HEK293 (cell line): ENCODE measurements at regions not wholly inside any gene's neighbourhood (a gene's known extent, or its start where the extent isn't known, plus 50 kb on each side); places are given as distances from the start of the nearest gene placed in this dataset.

Source experiments
- KLF16 ChIP-seq: fragments of 450-650 bp; formaldehyde crosslinking; IDR thresholded peaks from 2 replicates; pipeline ENCODE4 v1.5.1; 2017; ENCODE audit warnings: missing biosample characterization, missing genetic modification characterization
- YY1 ChIP-seq: fragments of 450-650 bp; formaldehyde crosslinking; IDR thresholded peaks from 2 replicates; pipeline ENCODE4 v1.5.1; 2018; ENCODE audit warnings: missing biosample characterization, missing genetic modification characterization
- ZNF24 ChIP-seq: fragments of 450-650 bp; formaldehyde crosslinking; IDR thresholded peaks from 2 replicates; pipeline ENCODE4 v1.5.1; 2016; ENCODE audit warnings: missing biosample characterization, missing genetic modification characterization
- ZNF266 ChIP-seq: fragments of 450-650 bp; formaldehyde crosslinking; IDR thresholded peaks from 2 replicates; pipeline ENCODE4 v1.5.1; 2016; ENCODE audit warnings: missing biosample characterization, missing genetic modification characterization, low read depth
- ZNF391 ChIP-seq: fragments of 450-650 bp; formaldehyde crosslinking; IDR thresholded peaks from 2 replicates; pipeline ENCODE4 v1.5.1; 2016; ENCODE audit warnings: low read depth, missing biosample characterization, missing genetic modification characterization, borderline replicate concordance
- ZNF473 ChIP-seq: fragments of 450-650 bp; formaldehyde crosslinking; IDR thresholded peaks from 2 replicates; pipeline ENCODE4 v1.5.1; 2017; ENCODE audit warnings: missing biosample characterization, missing genetic modification characterization
- ZNF544 ChIP-seq: fragments of 450-650 bp; formaldehyde crosslinking; IDR thresholded peaks from 2 replicates; pipeline ENCODE4 v1.5.0; 2017; ENCODE audit warnings: missing biosample characterization, missing genetic modification characterization
- ZNF660 ChIP-seq: fragments of 450-650 bp; IDR thresholded peaks from 2 replicates; pipeline ENCODE4 v1.5.1; 2018; ENCODE audit warnings: missing biosample characterization, mild to moderate bottlenecking, missing genetic modification characterization
- TF ChIP-seq, protein P1 (sequence below): fragments of 450-650 bp; formaldehyde crosslinking; IDR thresholded peaks from 2 replicates; pipeline ENCODE4 v1.5.1; 2016; ENCODE audit warnings: missing biosample characterization, missing genetic modification characterization
- TF ChIP-seq, protein P2 (sequence below): fragments of 450-650 bp; formaldehyde crosslinking; IDR thresholded peaks from 2 replicates; pipeline ENCODE4 v1.5.1; 2016; ENCODE audit warnings: missing biosample characterization, missing genetic modification characterization
- TF ChIP-seq, protein P3 (sequence below): sonication (generic); formaldehyde crosslinking; IDR thresholded peaks from 2 replicates; pipeline ENCODE4 v1.8.1; 2022; ENCODE audit warnings: mild to moderate bottlenecking, moderate library complexity, missing genetic modification reagents
- TF ChIP-seq, protein P4 (sequence below): fragments of 450-650 bp; formaldehyde crosslinking; IDR thresholded peaks from 2 replicates; pipeline ENCODE4 v1.5.1; 2016; ENCODE audit warnings: missing biosample characterization, missing genetic modification characterization
- TF ChIP-seq, protein P5 (sequence below): fragments of 450-650 bp; formaldehyde crosslinking; IDR thresholded peaks from 2 replicates; pipeline ENCODE4 v1.5.1; 2016; ENCODE audit warnings: missing biosample characterization, missing genetic modification characterization
- TF ChIP-seq, protein P6 (sequence below): fragments of 450-650 bp; formaldehyde crosslinking; IDR thresholded peaks from 2 replicates; pipeline ENCODE4 v1.5.1; 2016; ENCODE audit warnings: missing biosample characterization, missing genetic modification characterization, borderline replicate concordance

DNA sequence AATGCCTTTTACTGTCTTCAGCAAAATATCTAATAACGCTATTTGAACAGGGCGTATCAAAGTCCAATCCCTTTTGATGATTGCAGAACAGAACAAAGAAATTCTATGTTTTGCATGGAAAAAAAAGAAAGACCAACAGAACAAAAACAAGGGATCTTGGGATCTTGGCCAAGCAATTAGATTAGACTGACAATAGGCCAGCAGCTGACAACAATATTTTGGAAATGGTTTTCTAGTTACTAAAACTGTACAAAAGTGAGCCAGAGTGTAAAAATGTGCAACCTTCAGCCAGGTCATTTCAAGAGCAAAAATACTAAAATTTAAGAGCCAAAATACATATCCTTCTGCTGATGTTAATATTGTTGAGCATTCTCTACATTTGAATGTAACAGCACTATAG lies 716.5 kb upstream of the KCND2 start:
- TF ChIP-seq, protein P1, sequence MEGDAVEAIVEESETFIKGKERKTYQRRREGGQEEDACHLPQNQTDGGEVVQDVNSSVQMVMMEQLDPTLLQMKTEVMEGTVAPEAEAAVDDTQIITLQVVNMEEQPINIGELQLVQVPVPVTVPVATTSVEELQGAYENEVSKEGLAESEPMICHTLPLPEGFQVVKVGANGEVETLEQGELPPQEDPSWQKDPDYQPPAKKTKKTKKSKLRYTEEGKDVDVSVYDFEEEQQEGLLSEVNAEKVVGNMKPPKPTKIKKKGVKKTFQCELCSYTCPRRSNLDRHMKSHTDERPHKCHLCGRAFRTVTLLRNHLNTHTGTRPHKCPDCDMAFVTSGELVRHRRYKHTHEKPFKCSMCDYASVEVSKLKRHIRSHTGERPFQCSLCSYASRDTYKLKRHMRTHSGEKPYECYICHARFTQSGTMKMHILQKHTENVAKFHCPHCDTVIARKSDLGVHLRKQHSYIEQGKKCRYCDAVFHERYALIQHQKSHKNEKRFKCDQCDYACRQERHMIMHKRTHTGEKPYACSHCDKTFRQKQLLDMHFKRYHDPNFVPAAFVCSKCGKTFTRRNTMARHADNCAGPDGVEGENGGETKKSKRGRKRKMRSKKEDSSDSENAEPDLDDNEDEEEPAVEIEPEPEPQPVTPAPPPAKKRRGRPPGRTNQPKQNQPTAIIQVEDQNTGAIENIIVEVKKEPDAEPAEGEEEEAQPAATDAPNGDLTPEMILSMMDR = no peak
- TF ChIP-seq YY1 (tag by site-specific recombination) (no peak), ZNF544 (tag by site-specific recombination) (no peak), KLF16 (tag by site-specific recombination) (no peak), ZNF266 (tag by site-specific recombination) (no peak), ZNF24 (tag by site-specific recombination) (no peak), ZNF660 (tag by site-specific recombination) (no peak), ZNF391 (no peak), ZNF473 (tag by site-specific recombination) (no peak)
- TF ChIP-seq, protein P2, sequence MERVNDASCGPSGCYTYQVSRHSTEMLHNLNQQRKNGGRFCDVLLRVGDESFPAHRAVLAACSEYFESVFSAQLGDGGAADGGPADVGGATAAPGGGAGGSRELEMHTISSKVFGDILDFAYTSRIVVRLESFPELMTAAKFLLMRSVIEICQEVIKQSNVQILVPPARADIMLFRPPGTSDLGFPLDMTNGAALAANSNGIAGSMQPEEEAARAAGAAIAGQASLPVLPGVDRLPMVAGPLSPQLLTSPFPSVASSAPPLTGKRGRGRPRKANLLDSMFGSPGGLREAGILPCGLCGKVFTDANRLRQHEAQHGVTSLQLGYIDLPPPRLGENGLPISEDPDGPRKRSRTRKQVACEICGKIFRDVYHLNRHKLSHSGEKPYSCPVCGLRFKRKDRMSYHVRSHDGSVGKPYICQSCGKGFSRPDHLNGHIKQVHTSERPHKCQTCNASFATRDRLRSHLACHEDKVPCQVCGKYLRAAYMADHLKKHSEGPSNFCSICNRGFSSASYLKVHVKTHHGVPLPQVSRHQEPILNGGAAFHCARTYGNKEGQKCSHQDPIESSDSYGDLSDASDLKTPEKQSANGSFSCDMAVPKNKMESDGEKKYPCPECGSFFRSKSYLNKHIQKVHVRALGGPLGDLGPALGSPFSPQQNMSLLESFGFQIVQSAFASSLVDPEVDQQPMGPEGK (tag by site-specific recombination) = no peak
- TF ChIP-seq, protein P3, sequence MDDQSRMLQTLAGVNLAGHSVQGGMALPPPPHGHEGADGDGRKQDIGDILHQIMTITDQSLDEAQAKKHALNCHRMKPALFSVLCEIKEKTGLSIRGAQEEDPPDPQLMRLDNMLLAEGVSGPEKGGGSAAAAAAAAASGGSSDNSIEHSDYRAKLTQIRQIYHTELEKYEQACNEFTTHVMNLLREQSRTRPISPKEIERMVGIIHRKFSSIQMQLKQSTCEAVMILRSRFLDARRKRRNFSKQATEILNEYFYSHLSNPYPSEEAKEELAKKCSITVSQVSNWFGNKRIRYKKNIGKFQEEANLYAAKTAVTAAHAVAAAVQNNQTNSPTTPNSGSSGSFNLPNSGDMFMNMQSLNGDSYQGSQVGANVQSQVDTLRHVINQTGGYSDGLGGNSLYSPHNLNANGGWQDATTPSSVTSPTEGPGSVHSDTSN = no peak
- TF ChIP-seq, protein P4, sequence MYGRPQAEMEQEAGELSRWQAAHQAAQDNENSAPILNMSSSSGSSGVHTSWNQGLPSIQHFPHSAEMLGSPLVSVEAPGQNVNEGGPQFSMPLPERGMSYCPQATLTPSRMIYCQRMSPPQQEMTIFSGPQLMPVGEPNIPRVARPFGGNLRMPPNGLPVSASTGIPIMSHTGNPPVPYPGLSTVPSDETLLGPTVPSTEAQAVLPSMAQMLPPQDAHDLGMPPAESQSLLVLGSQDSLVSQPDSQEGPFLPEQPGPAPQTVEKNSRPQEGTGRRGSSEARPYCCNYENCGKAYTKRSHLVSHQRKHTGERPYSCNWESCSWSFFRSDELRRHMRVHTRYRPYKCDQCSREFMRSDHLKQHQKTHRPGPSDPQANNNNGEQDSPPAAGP = no peak
- TF ChIP-seq, protein P5, sequence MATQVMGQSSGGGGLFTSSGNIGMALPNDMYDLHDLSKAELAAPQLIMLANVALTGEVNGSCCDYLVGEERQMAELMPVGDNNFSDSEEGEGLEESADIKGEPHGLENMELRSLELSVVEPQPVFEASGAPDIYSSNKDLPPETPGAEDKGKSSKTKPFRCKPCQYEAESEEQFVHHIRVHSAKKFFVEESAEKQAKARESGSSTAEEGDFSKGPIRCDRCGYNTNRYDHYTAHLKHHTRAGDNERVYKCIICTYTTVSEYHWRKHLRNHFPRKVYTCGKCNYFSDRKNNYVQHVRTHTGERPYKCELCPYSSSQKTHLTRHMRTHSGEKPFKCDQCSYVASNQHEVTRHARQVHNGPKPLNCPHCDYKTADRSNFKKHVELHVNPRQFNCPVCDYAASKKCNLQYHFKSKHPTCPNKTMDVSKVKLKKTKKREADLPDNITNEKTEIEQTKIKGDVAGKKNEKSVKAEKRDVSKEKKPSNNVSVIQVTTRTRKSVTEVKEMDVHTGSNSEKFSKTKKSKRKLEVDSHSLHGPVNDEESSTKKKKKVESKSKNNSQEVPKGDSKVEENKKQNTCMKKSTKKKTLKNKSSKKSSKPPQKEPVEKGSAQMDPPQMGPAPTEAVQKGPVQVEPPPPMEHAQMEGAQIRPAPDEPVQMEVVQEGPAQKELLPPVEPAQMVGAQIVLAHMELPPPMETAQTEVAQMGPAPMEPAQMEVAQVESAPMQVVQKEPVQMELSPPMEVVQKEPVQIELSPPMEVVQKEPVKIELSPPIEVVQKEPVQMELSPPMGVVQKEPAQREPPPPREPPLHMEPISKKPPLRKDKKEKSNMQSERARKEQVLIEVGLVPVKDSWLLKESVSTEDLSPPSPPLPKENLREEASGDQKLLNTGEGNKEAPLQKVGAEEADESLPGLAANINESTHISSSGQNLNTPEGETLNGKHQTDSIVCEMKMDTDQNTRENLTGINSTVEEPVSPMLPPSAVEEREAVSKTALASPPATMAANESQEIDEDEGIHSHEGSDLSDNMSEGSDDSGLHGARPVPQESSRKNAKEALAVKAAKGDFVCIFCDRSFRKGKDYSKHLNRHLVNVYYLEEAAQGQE = no peak
- TF ChIP-seq, protein P6, sequence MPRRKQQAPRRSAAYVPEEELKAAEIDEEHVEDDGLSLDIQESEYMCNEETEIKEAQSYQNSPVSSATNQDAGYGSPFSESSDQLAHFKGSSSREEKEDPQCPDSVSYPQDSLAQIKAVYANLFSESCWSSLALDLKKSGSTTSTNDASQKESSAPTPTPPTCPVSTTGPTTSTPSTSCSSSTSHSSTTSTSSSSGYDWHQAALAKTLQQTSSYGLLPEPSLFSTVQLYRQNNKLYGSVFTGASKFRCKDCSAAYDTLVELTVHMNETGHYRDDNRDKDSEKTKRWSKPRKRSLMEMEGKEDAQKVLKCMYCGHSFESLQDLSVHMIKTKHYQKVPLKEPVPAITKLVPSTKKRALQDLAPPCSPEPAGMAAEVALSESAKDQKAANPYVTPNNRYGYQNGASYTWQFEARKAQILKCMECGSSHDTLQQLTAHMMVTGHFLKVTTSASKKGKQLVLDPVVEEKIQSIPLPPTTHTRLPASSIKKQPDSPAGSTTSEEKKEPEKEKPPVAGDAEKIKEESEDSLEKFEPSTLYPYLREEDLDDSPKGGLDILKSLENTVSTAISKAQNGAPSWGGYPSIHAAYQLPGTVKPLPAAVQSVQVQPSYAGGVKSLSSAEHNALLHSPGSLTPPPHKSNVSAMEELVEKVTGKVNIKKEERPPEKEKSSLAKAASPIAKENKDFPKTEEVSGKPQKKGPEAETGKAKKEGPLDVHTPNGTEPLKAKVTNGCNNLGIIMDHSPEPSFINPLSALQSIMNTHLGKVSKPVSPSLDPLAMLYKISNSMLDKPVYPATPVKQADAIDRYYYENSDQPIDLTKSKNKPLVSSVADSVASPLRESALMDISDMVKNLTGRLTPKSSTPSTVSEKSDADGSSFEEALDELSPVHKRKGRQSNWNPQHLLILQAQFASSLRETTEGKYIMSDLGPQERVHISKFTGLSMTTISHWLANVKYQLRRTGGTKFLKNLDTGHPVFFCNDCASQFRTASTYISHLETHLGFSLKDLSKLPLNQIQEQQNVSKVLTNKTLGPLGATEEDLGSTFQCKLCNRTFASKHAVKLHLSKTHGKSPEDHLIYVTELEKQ = no peak
